ENCODE measurements at regions not wholly inside any gene's neighbourhood (a gene's known extent, or its start where the extent isn't known, plus 50 kb on each side); places are given as distances from the start of the nearest gene placed in this dataset.

- H3K9me3 ChIP-seq = peaks cover 2% of the 10 kb centered on the region
- no peaks in the 10 kb centered on the region for H3K27me3 ChIP-seq
- intact Hi-C loops (cut with DNase I) = no loop called here
- H3K27ac ChIP-seq = no peak overlapping the region
- H3K4me1 ChIP-seq = no peaks in the 10 kb centered on the region
- ATAC-seq (no peak), DNase-seq (no peak)
- H3K36me3 ChIP-seq = no peaks in the 10 kb centered on the region
- no peak for TF ChIP-seq CTCF (IDR thresholded peaks at IDR 0.05)
- H3K4me3 ChIP-seq = no peak overlapping the region
Measured at GRCh38 chr15:100803171-100803440, 76.5 kb upstream of the ALDH1A3 start.

DNA sequence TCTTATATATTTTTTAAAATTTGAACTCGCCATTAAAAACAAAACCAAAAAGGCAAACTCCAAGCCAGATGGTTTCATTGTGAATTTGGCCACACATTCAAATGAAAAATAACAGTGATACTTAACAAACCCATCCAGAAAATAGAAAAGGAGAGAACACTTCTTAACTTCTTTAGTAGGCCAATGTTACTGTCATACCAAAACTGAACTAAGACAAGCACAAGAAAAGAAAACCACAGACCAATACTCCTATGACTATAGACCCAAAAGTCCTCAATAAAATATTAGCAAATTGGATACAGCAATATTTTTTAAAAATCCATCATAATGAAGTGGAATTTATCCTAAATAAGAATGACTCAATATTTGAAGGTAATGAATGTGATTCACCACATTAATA is 73.5 kb upstream of the ALDH1A3 start:
- no peak for TF ChIP-seq CTCF (IDR thresholded peaks at IDR 0.05)
- H3K27ac ChIP-seq = no peak overlapping the region
- DNase-seq (no peak), ATAC-seq (no peak)
- no peaks in the 10 kb centered on the region for H3K27me3 ChIP-seq
- H3K4me1 ChIP-seq = no peaks in the 10 kb centered on the region
- H3K4me3 ChIP-seq = no peak overlapping the region
- intact Hi-C loops (cut with DNase I) = no loop called here
- no peaks in the 10 kb centered on the region for H3K36me3 ChIP-seq
- H3K9me3 ChIP-seq = peaks cover 2% of the 10 kb centered on the region

- H3K36me3 ChIP-seq = no peaks in the 10 kb centered on the region
- H3K9me3 ChIP-seq = peaks cover 2% of the 10 kb centered on the region
- ATAC-seq (no peak), DNase-seq (no peak)
- no peak overlapping the region for H3K4me3 ChIP-seq
- intact Hi-C loops (cut with DNase I) = no loop called here
- H3K27me3 ChIP-seq = no peaks in the 10 kb centered on the region
- no peak for TF ChIP-seq CTCF (IDR thresholded peaks at IDR 0.05)
- no peak overlapping the region for H3K27ac ChIP-seq
- H3K4me1 ChIP-seq = no peaks in the 10 kb centered on the region
Measured at GRCh38 chr15:100807028-100807427, 72.6 kb upstream of the ALDH1A3 start.

- Histone ChIP-seq H3K4me1 (no peaks in the 10 kb centered on the region), H3K9me3 (peaks cover 2% of the 10 kb centered on the region), H3K27me3 (no peaks in the 10 kb centered on the region), H3K36me3 (no peaks in the 10 kb centered on the region), H3K27ac (no peak overlapping the region), H3K4me3 (no peak overlapping the region)
- intact Hi-C loops (cut with DNase I) = no loop called here
- TF ChIP-seq CTCF (IDR thresholded peaks at IDR 0.05) = no peak
- ATAC-seq (no peak), DNase-seq (no peak)
Measured at GRCh38 chr15:100808691-100809090, 70.9 kb upstream of the ALDH1A3 start.

GRCh38 chr15:100809151-100809550 is 70.5 kb upstream of the ALDH1A3 start:
- H3K36me3 ChIP-seq = no peaks in the 10 kb centered on the region
- no peak for ATAC-seq
- intact Hi-C loops (cut with DNase I) = no loop called here
- no peak for DNase-seq
- H3K4me3 ChIP-seq = no peak overlapping the region
- H3K27ac ChIP-seq = no peak overlapping the region
- H3K9me3 ChIP-seq = peaks cover 2% of the 10 kb centered on the region
- no peaks in the 10 kb centered on the region for H3K4me1 ChIP-seq
- no peak for TF ChIP-seq CTCF (IDR thresholded peaks at IDR 0.05)
- no peaks in the 10 kb centered on the region for H3K27me3 ChIP-seq

DNA sequence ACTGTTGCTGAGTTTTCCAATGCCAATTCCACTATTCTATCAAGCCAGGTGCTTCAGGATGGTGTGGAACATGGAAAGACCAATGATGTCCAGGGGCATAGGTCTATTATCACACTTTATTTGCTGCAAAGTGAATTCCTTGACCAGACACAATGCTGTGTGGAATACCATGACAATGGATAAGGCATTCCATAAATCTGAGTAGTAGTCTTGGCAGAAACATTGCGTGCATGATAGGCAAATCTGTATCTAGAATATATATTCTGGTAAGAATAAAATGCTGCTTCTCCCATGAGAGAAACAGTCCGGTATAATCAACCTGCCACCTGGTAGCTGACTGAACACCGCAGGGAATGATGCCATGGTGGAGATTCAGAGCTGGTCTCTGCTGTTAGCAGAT is 70.0 kb upstream of the ALDH1A3 start:
- ATAC-seq (no peak), DNase-seq (no peak)
- H3K9me3 ChIP-seq = peaks cover 2% of the 10 kb centered on the region
- H3K4me1 ChIP-seq = no peaks in the 10 kb centered on the region
- no peaks in the 10 kb centered on the region for H3K27me3 ChIP-seq
- intact Hi-C loops (cut with DNase I) = no loop called here
- no peak for TF ChIP-seq CTCF (IDR thresholded peaks at IDR 0.05)
- no peak overlapping the region for H3K4me3 ChIP-seq
- H3K36me3 ChIP-seq = no peaks in the 10 kb centered on the region
- H3K27ac ChIP-seq = no peak overlapping the region

Measured in upper lobe of right lung (tissue), 1 donor.